ENCODE measurements at regions not wholly inside any gene's neighbourhood (a gene's known extent, or its start where the extent isn't known, plus 50 kb on each side); places are given as distances from the start of the nearest gene placed in this dataset.

GRCh38 chr5:61596265-61596664, 264.2 kb downstream of the ZSWIM6 start:
- H3K4me1 Mint-ChIP-seq: no peaks in the 10 kb centered on the region
- no peaks in the 10 kb centered on the region for H3K9me3 Mint-ChIP-seq (ENCODE audit: low read depth)
- ATAC-seq (no peak), DNase-seq (no peak)
- CTCF ChIA-PET: no interaction called here
- H3K36me3 Mint-ChIP-seq: no peaks in the 10 kb centered on the region
- H3K27ac Mint-ChIP-seq: no peak overlapping the region
- no peak overlapping the region for H3K4me3 Mint-ChIP-seq
- H3K27me3 Mint-ChIP-seq: peaks cover 23% of the 10 kb centered on the region

GRCh38 chr5:61597684-61598083, 265.6 kb downstream of the ZSWIM6 start:
- H3K4me3 Mint-ChIP-seq: no peak overlapping the region
- H3K4me1 Mint-ChIP-seq: no peaks in the 10 kb centered on the region
- ATAC-seq (no peak), DNase-seq (no peak)
- H3K27me3 Mint-ChIP-seq: peaks cover 19% of the 10 kb centered on the region
- H3K27ac Mint-ChIP-seq: no peak overlapping the region
- H3K36me3 Mint-ChIP-seq: no peaks in the 10 kb centered on the region
- CTCF ChIA-PET: no interaction called here
- no peaks in the 10 kb centered on the region for H3K9me3 Mint-ChIP-seq (ENCODE audit: low read depth)

GRCh38 chr5:61598126-61598525, 266.1 kb downstream of the ZSWIM6 start:
- Mint-ChIP-seq H3K27me3 (peaks cover 21% of the 10 kb centered on the region), H3K4me1 (no peaks in the 10 kb centered on the region), H3K27ac (no peak overlapping the region), H3K36me3 (no peaks in the 10 kb centered on the region), H3K4me3 (no peak overlapping the region), H3K9me3 (ENCODE audit: low read depth) (no peaks in the 10 kb centered on the region)
- no peak for DNase-seq
- ATAC-seq: no peak
- CTCF ChIA-PET: no interaction called here

GRCh38 chr5:61599370-61600122, 267.5 kb downstream of the ZSWIM6 start:
- CTCF ChIA-PET: no interaction called here
- H3K4me1 Mint-ChIP-seq: no peaks in the 10 kb centered on the region
- no peaks in the 10 kb centered on the region for H3K36me3 Mint-ChIP-seq
- H3K4me3 Mint-ChIP-seq: no peak overlapping the region
- peaks cover 30% of the 10 kb centered on the region for H3K27me3 Mint-ChIP-seq
- H3K9me3 Mint-ChIP-seq (ENCODE audit: low read depth): no peaks in the 10 kb centered on the region
- H3K27ac Mint-ChIP-seq: no peak overlapping the region
- no peak for ATAC-seq
- no peak for DNase-seq

DNA sequence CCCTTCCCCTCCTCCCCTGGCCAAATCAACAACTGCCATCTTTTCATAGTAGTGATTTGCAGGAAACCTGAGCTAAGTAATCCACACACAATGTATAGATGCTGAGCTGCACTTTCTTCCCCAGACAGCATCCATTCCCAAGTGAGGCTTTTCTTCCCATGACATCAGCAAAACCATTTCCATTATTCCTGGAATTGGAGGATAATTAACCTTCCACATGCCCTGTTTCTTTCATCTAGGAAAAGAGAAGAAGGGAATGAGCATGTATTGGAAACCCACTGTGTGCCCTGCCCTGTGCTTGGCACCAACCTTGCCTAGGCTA, 268.0 kb downstream of the ZSWIM6 start:
- Mint-ChIP-seq H3K4me1 (no peaks in the 10 kb centered on the region), H3K9me3 (ENCODE audit: low read depth) (no peaks in the 10 kb centered on the region), H3K27me3 (peaks cover 28% of the 10 kb centered on the region), H3K27ac (no peak overlapping the region), H3K36me3 (no peaks in the 10 kb centered on the region), H3K4me3 (no peak overlapping the region)
- CTCF ChIA-PET: no interaction called here
- ATAC-seq (no peak), DNase-seq (no peak)

DNA sequence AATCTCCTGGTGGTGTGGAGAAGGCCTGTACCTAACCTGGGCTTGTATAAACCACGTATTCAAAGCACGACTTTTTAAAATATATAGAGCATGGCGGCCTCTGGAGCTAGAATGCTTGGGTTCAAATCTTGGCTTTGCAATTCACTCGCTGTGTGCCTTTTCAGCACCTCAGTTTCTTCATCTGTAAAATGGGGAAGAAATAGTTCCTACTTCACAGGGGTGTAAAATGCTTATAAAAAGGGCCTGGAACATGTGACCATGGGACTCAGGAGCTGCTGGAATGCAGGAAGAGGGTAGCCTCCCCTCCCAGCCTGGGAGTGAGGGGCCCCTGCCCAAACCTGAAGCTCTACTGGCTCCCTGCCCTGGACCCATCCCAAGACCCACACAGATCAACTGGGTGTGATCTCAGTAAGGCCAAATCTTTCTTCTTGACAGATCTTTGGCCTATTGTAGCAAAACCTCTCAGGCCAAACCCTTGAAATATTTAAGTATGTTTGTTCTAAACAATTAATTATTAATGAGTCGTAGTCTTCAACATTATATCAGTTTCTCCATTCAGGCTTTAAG, 269.0 kb downstream of the ZSWIM6 start:
- Mint-ChIP-seq H3K36me3 (no peaks in the 10 kb centered on the region), H3K9me3 (ENCODE audit: low read depth) (no peaks in the 10 kb centered on the region), H3K27ac (no peak overlapping the region), H3K4me1 (no peaks in the 10 kb centered on the region), H3K4me3 (no peak overlapping the region), H3K27me3 (peaks cover 27% of the 10 kb centered on the region)
- CTCF ChIA-PET: no interaction called here
- DNase-seq (no peak), ATAC-seq (no peak)

DNA sequence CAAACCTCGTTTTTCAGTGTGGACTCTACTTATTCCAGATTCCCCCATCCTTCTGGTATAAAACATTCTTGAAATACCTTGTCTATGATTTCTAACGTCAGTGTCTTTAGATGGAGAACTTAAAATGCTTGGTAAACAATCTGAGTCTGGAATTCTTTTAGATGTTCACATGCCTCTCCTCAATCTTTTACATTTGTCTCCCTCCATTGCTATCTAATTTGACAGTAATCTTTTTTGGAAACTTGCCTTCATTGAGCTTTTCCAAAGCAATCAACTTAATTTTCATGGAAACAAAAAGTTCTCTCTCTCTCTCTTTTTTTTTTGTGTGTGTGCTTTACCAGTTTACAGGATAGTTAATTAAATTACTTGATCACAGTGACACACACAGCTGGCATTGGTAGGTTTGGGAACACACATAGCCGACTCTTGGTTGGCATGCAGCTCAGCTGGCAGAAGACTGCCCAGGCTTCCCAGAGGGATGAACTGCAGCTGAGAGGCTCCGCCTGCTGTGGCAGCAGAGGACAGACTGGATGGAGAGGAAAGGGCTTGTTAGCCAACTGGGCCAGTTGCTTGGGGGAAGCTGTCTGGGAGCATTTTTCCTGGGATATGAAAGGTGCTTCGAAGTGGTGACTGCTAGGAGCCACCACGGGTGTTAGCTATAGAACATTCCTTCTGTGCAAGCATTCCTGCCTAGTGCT, 271.3 kb downstream of the ZSWIM6 start:
- no peaks in the 10 kb centered on the region for H3K4me1 Mint-ChIP-seq
- no peaks in the 10 kb centered on the region for H3K36me3 Mint-ChIP-seq
- CTCF ChIA-PET: no interaction called here
- ATAC-seq: no peak
- H3K27me3 Mint-ChIP-seq: peaks cover 17% of the 10 kb centered on the region
- no peak for DNase-seq
- H3K9me3 Mint-ChIP-seq (ENCODE audit: low read depth): no peaks in the 10 kb centered on the region
- no peak overlapping the region for H3K27ac Mint-ChIP-seq
- H3K4me3 Mint-ChIP-seq: no peak overlapping the region

GRCh38 chr5:61604076-61605025, 272.3 kb downstream of the ZSWIM6 start:
- Mint-ChIP-seq H3K27me3 (peaks cover 22% of the 10 kb centered on the region), H3K4me1 (no peaks in the 10 kb centered on the region), H3K27ac (no peak overlapping the region), H3K36me3 (no peaks in the 10 kb centered on the region), H3K4me3 (no peak overlapping the region), H3K9me3 (ENCODE audit: low read depth) (no peaks in the 10 kb centered on the region)
- ATAC-seq (no peak), DNase-seq (no peak)
- CTCF ChIA-PET: no interaction called here

- Mint-ChIP-seq H3K27ac (no peak overlapping the region), H3K4me1 (no peaks in the 10 kb centered on the region), H3K4me3 (no peak overlapping the region), H3K27me3 (peaks cover 23% of the 10 kb centered on the region), H3K9me3 (ENCODE audit: low read depth) (no peaks in the 10 kb centered on the region), H3K36me3 (no peaks in the 10 kb centered on the region)
- no peak for DNase-seq
- CTCF ChIA-PET: no interaction called here
- no peak for ATAC-seq
Observed at GRCh38 chr5:61609840-61610677, 278.0 kb downstream of the ZSWIM6 start.

DNA sequence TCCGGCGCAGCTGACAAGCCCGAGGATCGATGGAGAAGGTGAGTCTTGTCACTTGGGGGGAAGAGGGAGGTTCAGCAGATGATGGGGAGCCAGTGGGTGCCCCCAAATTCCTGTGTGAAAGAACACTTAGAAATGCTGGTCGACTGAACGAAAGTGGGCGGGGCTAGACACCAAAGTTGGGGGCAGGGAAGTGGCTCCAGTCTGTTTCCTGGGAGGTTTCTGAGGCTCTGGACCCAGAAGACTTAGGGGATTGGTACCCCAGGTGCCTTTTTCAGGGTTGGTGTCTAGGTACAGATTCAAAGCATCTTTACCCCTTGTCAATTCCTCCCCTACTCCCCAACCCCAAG, 278.6 kb downstream of the ZSWIM6 start:
- no peak for ATAC-seq
- DNase-seq: no peak
- no peak overlapping the region for H3K4me3 Mint-ChIP-seq
- CTCF ChIA-PET: no interaction called here
- H3K36me3 Mint-ChIP-seq: no peaks in the 10 kb centered on the region
- no peaks in the 10 kb centered on the region for H3K4me1 Mint-ChIP-seq
- no peaks in the 10 kb centered on the region for H3K9me3 Mint-ChIP-seq (ENCODE audit: low read depth)
- peaks cover 20% of the 10 kb centered on the region for H3K27me3 Mint-ChIP-seq
- no peak overlapping the region for H3K27ac Mint-ChIP-seq

- no peaks in the 10 kb centered on the region for H3K9me3 Mint-ChIP-seq (ENCODE audit: low read depth)
- H3K27ac Mint-ChIP-seq: no peak overlapping the region
- CTCF ChIA-PET: no interaction called here
- no peak for ATAC-seq
- no peaks in the 10 kb centered on the region for H3K36me3 Mint-ChIP-seq
- H3K4me1 Mint-ChIP-seq: no peaks in the 10 kb centered on the region
- H3K27me3 Mint-ChIP-seq: peaks cover 25% of the 10 kb centered on the region
- no peak overlapping the region for H3K4me3 Mint-ChIP-seq
- DNase-seq: no peak
Observed at GRCh38 chr5:61612431-61612830, 280.4 kb downstream of the ZSWIM6 start.

DNA sequence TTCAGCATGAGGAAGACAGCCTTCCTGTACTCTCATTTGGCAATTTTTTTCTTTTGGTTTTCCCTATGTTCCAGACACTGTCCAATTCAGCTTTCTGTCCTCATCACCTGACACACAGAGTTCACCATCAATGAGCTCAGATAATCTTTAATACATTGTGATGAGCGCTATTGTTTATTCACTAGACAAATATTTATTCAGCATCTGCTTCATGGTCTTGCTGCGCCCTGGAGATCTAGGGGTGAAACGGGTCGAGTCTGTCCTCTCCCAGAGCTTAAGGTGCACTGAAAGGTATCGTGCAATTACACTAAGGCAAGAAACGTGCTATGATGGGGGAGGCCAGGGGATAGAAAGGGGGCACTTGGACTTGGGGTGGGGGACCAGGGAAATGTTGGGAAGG, 281.6 kb downstream of the ZSWIM6 start:
- DNase-seq (no peak), ATAC-seq (no peak)
- Mint-ChIP-seq H3K36me3 (no peaks in the 10 kb centered on the region), H3K27ac (no peak overlapping the region), H3K4me3 (no peak overlapping the region), H3K4me1 (no peaks in the 10 kb centered on the region), H3K27me3 (peaks cover 24% of the 10 kb centered on the region), H3K9me3 (ENCODE audit: low read depth) (no peaks in the 10 kb centered on the region)
- CTCF ChIA-PET: no interaction called here

DNA sequence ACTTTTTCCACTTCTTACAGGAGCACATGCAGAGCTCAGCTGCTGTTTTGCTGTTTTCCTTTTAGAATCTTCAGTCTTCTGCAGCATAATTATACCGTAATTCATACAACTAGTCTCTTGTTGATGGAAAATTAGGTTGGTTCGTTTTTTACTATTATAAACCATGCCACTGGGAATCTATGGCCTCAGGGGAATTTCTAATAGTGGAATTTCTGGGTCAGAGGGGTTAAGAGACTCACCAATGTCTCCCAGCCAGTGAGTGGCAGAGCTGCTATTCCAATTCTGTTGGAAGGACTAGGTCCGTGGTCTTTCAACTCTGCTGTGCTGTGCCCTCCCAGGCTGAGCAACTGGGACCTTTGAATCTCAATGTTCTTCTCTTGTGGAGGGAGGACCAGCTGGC, 282.5 kb downstream of the ZSWIM6 start:
- peaks cover 20% of the 10 kb centered on the region for H3K27me3 Mint-ChIP-seq
- no peaks in the 10 kb centered on the region for H3K9me3 Mint-ChIP-seq (ENCODE audit: low read depth)
- no peak for ATAC-seq
- no peaks in the 10 kb centered on the region for H3K36me3 Mint-ChIP-seq
- CTCF ChIA-PET: no interaction called here
- H3K27ac Mint-ChIP-seq: no peak overlapping the region
- no peak overlapping the region for H3K4me3 Mint-ChIP-seq
- no peaks in the 10 kb centered on the region for H3K4me1 Mint-ChIP-seq
- DNase-seq: no peak

All from activated CD8-positive, alpha-beta memory T cell treated with anti-CD3 and anti-CD28 coated beads, Interleukin-2, amount 10 ng/mL, durations not matched to agents 7 days and 5 days (primary cell).